H1 (cell line): ENCODE measurements at regions not wholly inside any gene's neighbourhood (a gene's known extent, or its start where the extent isn't known, plus 50 kb on each side); places are given as distances from the start of the nearest gene placed in this dataset.
A peak's percentile ranks its signal among the peaks of the same experiment; 100 is the strongest.

ENCODE experiments used
- CTCF ChIA-PET: fragments of 300-600 bp; sonication (Branson Sonifier 250); formaldehyde crosslinking; loops from one replicate; lab custom pipeline; 2021; ENCODE audit not compliant: partially characterized antibody; lab: Charles Lee
- POLR2A ChIA-PET: fragments of 300-600 bp; sonication (Branson Sonifier 250); formaldehyde crosslinking; loops from one replicate; lab custom pipeline; 2021; ENCODE audit warnings: inconsistent platforms; ENCODE audit not compliant: partially characterized antibody; lab: Charles Lee
- DNase-seq, 2 experiments: peaks; one replicate each; pipeline versions ENCODE4 v3.0.0 to v3.0.0-alpha.2; 2010 to 2022; ENCODE audit warnings: low spot score in 2 of 2, low read depth in 1 of 2, mixed read lengths in 1 of 2
- FAIRE-seq: peaks from 2 replicates; lab custom pipeline; 2011; peaks lifted over from hg19 to GRCh38; lab: Jason Lieb, UNC
- H2AFZ ChIP-seq: 2 replicates; pipeline ENCODE4 v1.8.1; 2012; ENCODE audit warnings: low read length, inconsistent platforms
- H2AK5ac ChIP-seq: 2 replicates; pipeline ENCODE4 v1.6.1; 2013; ENCODE audit warnings: low read depth, low read length
- H2BK120ac ChIP-seq: replicated peaks from 2 replicates; pipeline ENCODE3; 2013; ENCODE audit warnings: low read depth, low read length, inconsistent platforms
- H2BK12ac ChIP-seq: 2 replicates; pipeline ENCODE4 v1.6.1; 2013; ENCODE audit warnings: low read depth, low read length
- H2BK15ac ChIP-seq: 2 replicates; pipeline ENCODE4 v1.6.1; 2013; ENCODE audit warnings: low read length
- H2BK20ac ChIP-seq: 2 replicates; pipeline ENCODE4 v1.6.1; 2013; ENCODE audit warnings: low read length
- H2BK5ac ChIP-seq: 2 replicates; pipeline ENCODE4 v1.6.1; 2013; ENCODE audit warnings: low read depth, low read length
- H3K14ac ChIP-seq: 2 replicates; pipeline ENCODE4 v1.6.1; 2013; ENCODE audit warnings: inconsistent platforms; ENCODE audit not compliant: insufficient read length
- H3K18ac ChIP-seq: 2 replicates; pipeline ENCODE4 v1.6.1; 2013; ENCODE audit warnings: low read length; ENCODE audit errors: extremely low read depth
- H3K23ac ChIP-seq: 2 replicates; pipeline ENCODE4 v1.6.1; 2013; ENCODE audit warnings: inconsistent platforms; ENCODE audit not compliant: insufficient read length
- H3K23me2 ChIP-seq: 2 replicates; pipeline ENCODE4 v1.6.1; 2013; ENCODE audit warnings: low read depth, low read length
- H3K27ac ChIP-seq: 2 replicates; pipeline ENCODE4 v1.6.1; 2011; ENCODE audit warnings: low read depth, low read length, inconsistent platforms
- H3K27me3 ChIP-seq, 4 experiments: replicated peaks in 1 of 4; 1 replicate in 1 of 4; 2 replicates in 3 of 4; pipeline versions ENCODE4 v1.6.1 to v1.8.1; 2011 to 2013; ENCODE audit warnings: low read length in 3 of 4, mild to moderate bottlenecking in 3 of 4, inconsistent platforms in 2 of 4, mixed read lengths in 2 of 4, moderate library complexity in 1 of 4; ENCODE audit not compliant: control insufficient read depth in 3 of 4, insufficient read depth in 3 of 4; ENCODE audit errors: extremely low read depth in 1 of 4
- H3K36me3 ChIP-seq, 4 experiments: 2 replicates each; pipeline versions ENCODE4 v1.6.1 to v1.8.1; 2011 to 2013; ENCODE audit warnings: mild to moderate bottlenecking in 4 of 4, low read length in 3 of 4, moderate library complexity in 2 of 4, control low read depth in 1 of 4, inconsistent platforms in 1 of 4; ENCODE audit not compliant: insufficient read depth in 4 of 4, control insufficient read depth in 2 of 4
- H3K4ac ChIP-seq: replicated peaks from 2 replicates; pipeline ENCODE3; 2013; ENCODE audit warnings: low read length, low read depth, mixed read lengths, inconsistent platforms; ENCODE audit not compliant: insufficient read length
- H3K4me1 ChIP-seq, 4 experiments: replicated peaks in 1 of 4; 1 replicate in 1 of 4; 2 replicates in 3 of 4; pipeline versions ENCODE4 v1.6.1 to v1.8.1; 2011 to 2013; ENCODE audit warnings: low read length in 3 of 4, inconsistent platforms in 2 of 4, mixed read lengths in 1 of 4; ENCODE audit not compliant: insufficient read depth in 4 of 4, control insufficient read depth in 3 of 4
- H3K4me2 ChIP-seq, 2 experiments: 2 replicates each; pipeline versions ENCODE4 v1.6.1 to v1.8.1; 2011 to 2013; ENCODE audit warnings: low read depth in 2 of 2, low read length in 2 of 2, control low read depth in 1 of 2, inconsistent platforms in 1 of 2, mild to moderate bottlenecking in 1 of 2; ENCODE audit not compliant: insufficient read depth in 1 of 2
- H3K4me3 ChIP-seq, 4 experiments: fragments of 200-600, 300-600 bp in 1 of 4; sonication (generic), shearing (Covaris generic), sonication (Bioruptor Twin) in 1 of 4; 2 replicates each; pipeline versions ENCODE4 v1.5.1 to v1.8.1; 2011 to 2016; ENCODE audit warnings: low read length in 4 of 4, low read depth in 3 of 4, control low read depth in 2 of 4, inconsistent platforms in 2 of 4, mild to moderate bottlenecking in 2 of 4, mixed read lengths in 1 of 4, moderate library complexity in 1 of 4; ENCODE audit not compliant: insufficient read depth in 2 of 4; ENCODE audit errors: extremely low read depth in 1 of 4
- H3K56ac ChIP-seq: replicated peaks from 2 replicates; pipeline ENCODE3; 2013; ENCODE audit warnings: low read depth, mild to moderate bottlenecking, mixed read lengths, low read length, inconsistent platforms; ENCODE audit not compliant: insufficient read length
- H3K79me1 ChIP-seq: 2 replicates; pipeline ENCODE4 v1.6.1; 2013; ENCODE audit warnings: low read depth, low read length, control low read depth
- H3K79me2 ChIP-seq, 2 experiments: 2 replicates each; pipeline versions ENCODE4 v1.6.1 to v1.8.1; 2012 to 2013; ENCODE audit warnings: low read length in 2 of 2, mild to moderate bottlenecking in 2 of 2, inconsistent platforms in 1 of 2; ENCODE audit not compliant: insufficient read depth in 2 of 2, control insufficient read depth in 1 of 2
- H3K9ac ChIP-seq, 4 experiments: replicated peaks in 1 of 4; 1 replicate in 1 of 4; 2 replicates in 3 of 4; pipeline versions ENCODE4 v1.6.1 to v1.8.1; 2011 to 2013; ENCODE audit warnings: low read depth in 3 of 4, low read length in 3 of 4, control low read depth in 2 of 4, mild to moderate bottlenecking in 2 of 4, moderate library complexity in 2 of 4, inconsistent platforms in 1 of 4; ENCODE audit errors: extremely low read depth in 1 of 4
- H3K9me3 ChIP-seq, 2 experiments: 2 replicates each; pipeline versions ENCODE4 v1.6.1 to v1.8.1; 2012 to 2013; ENCODE audit warnings: mild to moderate bottlenecking in 2 of 2, moderate library complexity in 2 of 2, control low read depth in 1 of 2, inconsistent platforms in 1 of 2, low read depth in 1 of 2, low read length in 1 of 2, mixed read lengths in 1 of 2; ENCODE audit not compliant: insufficient read depth in 2 of 2
- H4K20me1 ChIP-seq, 2 experiments: replicated peaks in 1 of 2; 2 replicates each; pipeline versions ENCODE3 to v1.8.1; 2011 to 2013; ENCODE audit warnings: inconsistent platforms in 2 of 2, low read length in 2 of 2, mild to moderate bottlenecking in 1 of 2; ENCODE audit not compliant: insufficient read depth in 2 of 2, control insufficient read depth in 1 of 2
- H4K5ac ChIP-seq: 2 replicates; pipeline ENCODE4 v1.6.1; 2013; ENCODE audit warnings: low read length, low read depth, mixed read lengths, inconsistent platforms; ENCODE audit not compliant: insufficient read length
- H4K8ac ChIP-seq: 2 replicates; pipeline ENCODE4 v1.8.0; 2013; ENCODE audit warnings: mild to moderate bottlenecking, moderate library complexity, low read length, inconsistent platforms; ENCODE audit not compliant: insufficient read depth; ENCODE audit errors: extremely low read depth
- H4K91ac ChIP-seq: replicated peaks from 2 replicates; pipeline ENCODE3; 2013; ENCODE audit warnings: low read length, mixed read lengths, inconsistent platforms; ENCODE audit not compliant: insufficient read length
- BRCA1 ChIP-seq: IDR thresholded peaks from 2 replicates; pipeline ENCODE4 v1.6.1; 2012; ENCODE audit warnings: low read depth, low read length, improper control_type of control experiment
- CREB1 ChIP-seq: IDR thresholded peaks from 2 replicates; pipeline ENCODE4 v1.6.1; 2012; ENCODE audit warnings: inconsistent platforms
- EP300 ChIP-seq, 2 experiments: IDR thresholded peaks; 1 replicate in 1 of 2; 2 replicates in 1 of 2; pipeline ENCODE4 v1.6.1; 2011 to 2012; ENCODE audit warnings: low read depth in 2 of 2, low read length in 2 of 2, mild to moderate bottlenecking in 2 of 2, borderline replicate concordance in 1 of 2, inconsistent platforms in 1 of 2, moderate library complexity in 1 of 2
- MAX ChIP-seq: IDR thresholded peaks from 2 replicates; pipeline ENCODE4 v1.6.1; 2012; ENCODE audit warnings: inconsistent platforms
- NANOG ChIP-seq: IDR thresholded peaks from 2 replicates; pipeline ENCODE4 v1.6.1; 2011; ENCODE audit warnings: low read length, low read depth, mild to moderate bottlenecking, inconsistent platforms; ENCODE audit not compliant: insufficient read depth, poor library complexity, severe bottlenecking
- POLR2AphosphoS5 ChIP-seq: IDR thresholded peaks from 2 replicates; pipeline ENCODE4 v1.6.1; 2011; ENCODE audit warnings: low read depth, low read length
- SP1 ChIP-seq: IDR thresholded peaks from 2 replicates; pipeline ENCODE4 v1.6.1; 2011; ENCODE audit warnings: low read depth, low read length
- WGBS, 2 experiments: shearing (Covaris generic) in 1 of 2; methylation state at CpG; one replicate each; pipeline versions ENCODE4 v1.1.6 to v1.1.7; 2013 to 2015; ENCODE audit warnings: low lambda C conversion rate in 2 of 2, mixed read lengths in 2 of 2, inconsistent platforms in 1 of 2, low coverage in 1 of 2, missing lambda C conversion rate in 1 of 2; ENCODE audit not compliant: insufficient replicate concordance in 2 of 2, insufficient coverage in 1 of 2, insufficient read length in 1 of 2; ENCODE audit errors: extremely low coverage in 1 of 2, missing lambda C conversion rate in 1 of 2; 5-methylcytosine and 5-hydroxymethylcytosine counted together
- TF ChIP-seq, protein P1 (sequence below): IDR thresholded peaks from 2 replicates; pipeline ENCODE4 v1.6.1; 2012; ENCODE audit warnings: low read length, inconsistent platforms

GRCh38 chr14:65281991-65282895 is 130.3 kb upstream of the FUT8 start:
- H3K23me2 ChIP-seq: no peaks in the 10 kb centered on the region
- peak overlapping the region; percentile 46 to 55 for H3K4me2 ChIP-seq
- H2BK12ac ChIP-seq: peak overlapping the region; percentile 62; the same call in 1 of the 2 replicates
- H3K23ac ChIP-seq: no peak overlapping the region
- H3K27me3 ChIP-seq: no peaks in the 10 kb centered on the region
- ChIA-PET POLR2A (interaction anchor here (0.8 to 1.1 kb wide), 2 partner anchors 129 to 379 kb away, joined by 3 read pairs; no protein-coding TSS in a partner anchor), CTCF (interaction anchor here (0.7 to 1.3 kb wide), 5 partner anchors 10 to 118 kb away, joined by 3 to 5 read pairs (median 3); no protein-coding TSS in a partner anchor)
- peak overlapping the region in 2 of 4 experiments; percentile 23 to 38; a peak in 4 of 8 replicates for H3K4me3 ChIP-seq
- 38% methylated on average over 12 of the region's 12 CpGs; no CpG with 5 or more reads in 1 of the 2 experiments for WGBS, 2 experiments
- H4K20me1 ChIP-seq: no peaks in the 10 kb centered on the region
- H2BK20ac ChIP-seq: peak overlapping the region; percentile 77
- no peak overlapping the region for H2AK5ac ChIP-seq
- H3K9me3 ChIP-seq: peaks cover 0 to 5% of the 10 kb centered on the region in 2 experiments; a peak in 1 of 4 replicates
- H3K9ac ChIP-seq: peak overlapping the region in 1 of 4 experiments; percentile 26; a peak in 3 of 7 replicates
- no peaks in the 10 kb centered on the region for H3K79me1 ChIP-seq
- FAIRE-seq (peak; percentile 94), DNase-seq (peak; percentile 63 to 80)
- peak overlapping the region; percentile 86; the same call in 1 of the 2 replicates for H2BK5ac ChIP-seq
- peak overlapping the region; percentile 81 for H2AFZ ChIP-seq
- no peak overlapping the region for H3K14ac ChIP-seq
- H3K79me2 ChIP-seq: no peaks in the 10 kb centered on the region
- H4K8ac ChIP-seq: no peak overlapping the region
- peaks cover 5 to 14% (median 10%) of the 10 kb centered on the region in 4 experiments; a peak in 6 of 7 replicates for H3K4me1 ChIP-seq
- H4K5ac ChIP-seq: peak overlapping the region; percentile 69
- no peak overlapping the region for H2BK15ac ChIP-seq
- peak overlapping the region; percentile 6; the same call in 1 of the 2 replicates for H3K18ac ChIP-seq
- H3K4ac ChIP-seq: no peak overlapping the region
- H2BK120ac ChIP-seq: peak overlapping the region; percentile 4
- H3K56ac ChIP-seq: no peak overlapping the region
- peak overlapping the region; percentile 31 for H4K91ac ChIP-seq
- H3K27ac ChIP-seq: peak overlapping the region; percentile 54
- H3K36me3 ChIP-seq: no peaks in the 10 kb centered on the region
- TF ChIP-seq, protein P1, sequence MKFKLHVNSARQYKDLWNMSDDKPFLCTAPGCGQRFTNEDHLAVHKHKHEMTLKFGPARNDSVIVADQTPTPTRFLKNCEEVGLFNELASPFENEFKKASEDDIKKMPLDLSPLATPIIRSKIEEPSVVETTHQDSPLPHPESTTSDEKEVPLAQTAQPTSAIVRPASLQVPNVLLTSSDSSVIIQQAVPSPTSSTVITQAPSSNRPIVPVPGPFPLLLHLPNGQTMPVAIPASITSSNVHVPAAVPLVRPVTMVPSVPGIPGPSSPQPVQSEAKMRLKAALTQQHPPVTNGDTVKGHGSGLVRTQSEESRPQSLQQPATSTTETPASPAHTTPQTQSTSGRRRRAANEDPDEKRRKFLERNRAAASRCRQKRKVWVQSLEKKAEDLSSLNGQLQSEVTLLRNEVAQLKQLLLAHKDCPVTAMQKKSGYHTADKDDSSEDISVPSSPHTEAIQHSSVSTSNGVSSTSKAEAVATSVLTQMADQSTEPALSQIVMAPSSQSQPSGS: 0 out of 2 replicates have a peak, but pooled peaks have one; percentile 26
- TF ChIP-seq POLR2AphosphoS5: no peak
- TF ChIP-seq BRCA1: no peak
- 0 out of 3 replicates have a peak, but pooled peaks of 1 of the 2 experiments have one; percentile 25 for TF ChIP-seq EP300 (IDR thresholded peaks at IDR 0.05; ENCODE audit: borderline replicate concordance in 1 of 2, low read depth in 2 of 2, low read length in 2 of 2)
- no peak for TF ChIP-seq MAX
- no peak for TF ChIP-seq CREB1
- TF ChIP-seq SP1: peak; percentile 68; the same call in 1 of the 2 replicates
- TF ChIP-seq NANOG: no peak
